ENCODE measurements at regions not wholly inside any gene's neighbourhood (a gene's known extent, or its start where the extent isn't known, plus 50 kb on each side); places are given as distances from the start of the nearest gene placed in this dataset.
"Not testable (repeated sequence)": the region's sequence is repeated elsewhere in the genome, so short reads cannot be mapped to it uniquely, and the experiment has no call there.

GRCh38 chr3:11727207-11727606 is 83.5 kb upstream of the VGLL4 start:
- DNase-seq (ENCODE audit: low read depth): no peak
- H3K4me3 ChIP-seq (ENCODE audit: low read depth, low read length): no peak overlapping the region
- no peak for TF ChIP-seq CTCF (IDR thresholded peaks at IDR 0.05; ENCODE audit: insufficient read depth, low read length)

- DNase-seq (ENCODE audit: low read depth): no peak
- TF ChIP-seq CTCF (IDR thresholded peaks at IDR 0.05; ENCODE audit: insufficient read depth, low read length): no peak
- H3K4me3 ChIP-seq (ENCODE audit: low read depth, low read length): no peak overlapping the region
Measured at GRCh38 chr3:11726146-11726545, 82.4 kb upstream of the VGLL4 start.

GRCh38 chr3:11725340-11725641 is 81.6 kb upstream of the VGLL4 start:
- not testable (repeated sequence) for H3K4me3 ChIP-seq (ENCODE audit: low read depth, low read length); DNase-seq (ENCODE audit: low read depth)

GRCh38 chr3:11724615-11725339 is 81.1 kb upstream of the VGLL4 start:
- DNase-seq (ENCODE audit: low read depth): no peak
- TF ChIP-seq CTCF (IDR thresholded peaks at IDR 0.05; ENCODE audit: insufficient read depth, low read length): no peak
- H3K4me3 ChIP-seq (ENCODE audit: low read depth, low read length): no peak overlapping the region

- no peak for DNase-seq (ENCODE audit: low read depth)
- H3K4me3 ChIP-seq (ENCODE audit: low read depth, low read length): no peak overlapping the region
- no peak for TF ChIP-seq CTCF (IDR thresholded peaks at IDR 0.05; ENCODE audit: insufficient read depth, low read length)
Measured at GRCh38 chr3:11721479-11721878, 77.8 kb upstream of the VGLL4 start.

GRCh38 chr3:11720917-11721411 is 77.2 kb upstream of the VGLL4 start:
- TF ChIP-seq CTCF (IDR thresholded peaks at IDR 0.05; ENCODE audit: insufficient read depth, low read length): no peak
- peak overlapping the region; percentile 84 for H3K4me3 ChIP-seq (ENCODE audit: low read depth, low read length)
- no peak for DNase-seq (ENCODE audit: low read depth)

- TF ChIP-seq CTCF (IDR thresholded peaks at IDR 0.05; ENCODE audit: insufficient read depth, low read length): no peak
- peak overlapping the region; percentile 84 for H3K4me3 ChIP-seq (ENCODE audit: low read depth, low read length)
- peak; percentile 83 for DNase-seq (ENCODE audit: low read depth)
Measured at GRCh38 chr3:11720304-11720898, 76.7 kb upstream of the VGLL4 start.

Data from fibroblast of the aortic adventitia (primary cell).